Heart right ventricle (tissue), 16 donors: ENCODE measurements at regions not wholly inside any gene's neighbourhood (a gene's known extent, or its start where the extent isn't known, plus 50 kb on each side); places are given as distances from the start of the nearest gene placed in this dataset.

ENCODE experiments used
- ATAC-seq, 8 donors: fragments of 200-7000 bp; cut with Tn5 transposase; one replicate each; pipeline ENCODE4 v1.9.1; 2020; ENCODE audit warnings: mild to moderate bottlenecking in 8 of 8, moderate library complexity in 8 of 8, moderate number of reproducible peaks in 1 of 8
- DNase-seq, 2 donors: peaks; one replicate each; pipeline ENCODE4 v3.0.0-alpha.2; 2020
- H3K27ac ChIP-seq, 10 donors: fragments of 200-600 bp; sonication (generic) in 2 of 10; one replicate each; pipeline versions ENCODE4 v1.5.0 to v1.8.0; 2020 to 2022; ENCODE audit warnings: mild to moderate bottlenecking in 3 of 10
- H3K27me3 ChIP-seq, 7 donors: fragments of 200-600 bp; one replicate each; pipeline ENCODE4 v1.8.0; 2021 to 2022; ENCODE audit warnings: mild to moderate bottlenecking in 2 of 7
- H3K36me3 ChIP-seq, 9 donors: fragments of 200-600 bp; sonication (generic) in 1 of 9; one replicate each; pipeline versions ENCODE4 v1.5.0 to v1.8.0; 2020 to 2022; ENCODE audit warnings: mild to moderate bottlenecking in 2 of 9
- H3K4me1 ChIP-seq, 9 donors: fragments of 200-600 bp; sonication (generic) in 1 of 9; one replicate each; pipeline versions ENCODE4 v1.5.0 to v1.8.0; 2020 to 2022; ENCODE audit warnings: mild to moderate bottlenecking in 4 of 9
- H3K4me3 ChIP-seq, 10 donors: fragments of 200-600 bp; sonication (generic) in 2 of 10; one replicate each; pipeline versions ENCODE4 v1.5.0 to v1.8.0; 2020 to 2022; ENCODE audit warnings: mild to moderate bottlenecking in 7 of 10, moderate library complexity in 2 of 10
- H3K9me3 ChIP-seq, 11 donors: fragments of 200-600 bp in 10 of 11; sonication (generic) in 2 of 11; one replicate each; pipeline versions ENCODE4 v1.5.0 to v1.8.0; 2013 to 2022; ENCODE audit warnings: mild to moderate bottlenecking in 2 of 11, control low read depth in 1 of 11, moderate library complexity in 1 of 11
- WGBS, 2 donors: extraction: QIAGEN DNeasy Blood & Tissue Kit; methylation state at CpG; one replicate each; pipeline ENCODE4 v1.1.7; 2013; ENCODE audit warnings: inconsistent platforms in 1 of 2; 5-methylcytosine and 5-hydroxymethylcytosine counted together
- intact Hi-C, 10 donors: fragments of 100-400 bp; cut with DNase I; formaldehyde crosslinking; loops; one replicate each; pipeline versions ENCODE4 v1.11.1 to v1.14.2; 2022
- TF ChIP-seq, protein P1 (sequence below), 9 donors: fragments of 200-600 bp; sonication (generic) in 2 of 9; IDR thresholded peaks; one replicate each; pipeline versions ENCODE4 v1.5.0 to v1.8.0; 2021 to 2022; ENCODE audit warnings: antibody characterized with exemption in 9 of 9, mild to moderate bottlenecking in 5 of 9, moderate library complexity in 1 of 9
- donor health status: Arrhythmogenic right ventricular cardiomyopathy.
- donor health status: ischemic (EF 13 %, LVEDD 7.1; RV severe dilation, severe dysfunction).
- donor health status: healthy with polysubstance abuse.
- donor health status: DM: no; HTN: yes; CAD: no.
- donor health status: DM: no; HTN: no; CAD: no.
- donor health status: ischemic (EF 25% LVEDD 6.9; RV normal size, moderate dysfunction).
- donor health status: ischemic (EF 25% LVEDD 5.7; RV mildly dilated, moderate dysfunction).
- donor health status: healthy.
- donor health status: DM: yes; HTN: yes; CAD: no.
- donor health status: Ischemic cardiomyopathy.
- donor health status: ischemic (EF 35%, LVEDD 5.7; RV mildly dilated, moderate dysfunction).
- donor health status: nonischemic (EF 11% LVEDD 7.7; RV severe dilation, severe dysfunction).
- donor health status: DM: yes; HTN: yes; CAD: no.
- donor health status: PGD.
- donor health status: ischemic (EF 29% LVEDD 5.4; RV normal size, mild dysfunction).
- donor health status: nonischemic (EF 23%, LVEDD 6.1; RV moderate dilation, normal function).

- H3K27me3 ChIP-seq: peaks cover 0 to 9% (median 3%) of the 10 kb centered on the region in 7 donors
- no peaks in the 10 kb centered on the region for H3K36me3 ChIP-seq
- intact Hi-C loops: no loop called here
- no peak overlapping the region for H3K4me3 ChIP-seq
- peaks cover 0 to 8% (median 0%) of the 10 kb centered on the region in 11 donors for H3K9me3 ChIP-seq
- ATAC-seq: no peak
- H3K27ac ChIP-seq: no peak overlapping the region
- TF ChIP-seq, protein P1, sequence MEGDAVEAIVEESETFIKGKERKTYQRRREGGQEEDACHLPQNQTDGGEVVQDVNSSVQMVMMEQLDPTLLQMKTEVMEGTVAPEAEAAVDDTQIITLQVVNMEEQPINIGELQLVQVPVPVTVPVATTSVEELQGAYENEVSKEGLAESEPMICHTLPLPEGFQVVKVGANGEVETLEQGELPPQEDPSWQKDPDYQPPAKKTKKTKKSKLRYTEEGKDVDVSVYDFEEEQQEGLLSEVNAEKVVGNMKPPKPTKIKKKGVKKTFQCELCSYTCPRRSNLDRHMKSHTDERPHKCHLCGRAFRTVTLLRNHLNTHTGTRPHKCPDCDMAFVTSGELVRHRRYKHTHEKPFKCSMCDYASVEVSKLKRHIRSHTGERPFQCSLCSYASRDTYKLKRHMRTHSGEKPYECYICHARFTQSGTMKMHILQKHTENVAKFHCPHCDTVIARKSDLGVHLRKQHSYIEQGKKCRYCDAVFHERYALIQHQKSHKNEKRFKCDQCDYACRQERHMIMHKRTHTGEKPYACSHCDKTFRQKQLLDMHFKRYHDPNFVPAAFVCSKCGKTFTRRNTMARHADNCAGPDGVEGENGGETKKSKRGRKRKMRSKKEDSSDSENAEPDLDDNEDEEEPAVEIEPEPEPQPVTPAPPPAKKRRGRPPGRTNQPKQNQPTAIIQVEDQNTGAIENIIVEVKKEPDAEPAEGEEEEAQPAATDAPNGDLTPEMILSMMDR (IDR thresholded peaks at IDR 0.05): no peak
- peaks cover 0 to 5% (median 0%) of the 10 kb centered on the region in 9 donors for H3K4me1 ChIP-seq
- whole genome bisulfite sequencing, 2 donors: 53 to 62% methylated on average over 6 of the region's 6 CpGs
- no peak for DNase-seq
These were observed 129.1 kb upstream of the TMCC3 start for GRCh38 chr12:94779485-94779884.

DNA sequence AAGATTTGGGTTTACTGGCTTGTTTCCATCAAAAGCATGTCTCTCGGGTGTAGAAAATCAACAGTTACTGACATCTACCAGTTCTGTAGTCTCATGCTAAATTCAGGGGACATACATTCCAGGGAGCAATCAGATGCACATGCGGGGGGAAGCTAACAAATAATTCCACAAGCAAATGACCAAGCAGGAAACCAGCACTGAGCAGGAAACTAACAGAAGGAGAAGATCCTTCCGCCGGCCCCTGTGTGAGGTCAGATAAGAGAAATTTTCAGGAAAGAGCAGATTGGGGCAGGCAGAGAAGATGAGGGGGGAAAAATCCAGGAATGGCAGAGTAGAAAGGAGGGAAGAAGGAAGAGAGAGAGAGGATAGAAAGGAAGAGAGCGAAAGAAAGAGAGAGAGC, 127.6 kb upstream of the TMCC3 start:
- DNase-seq (no peak), ATAC-seq (no peak)
- H3K4me3 ChIP-seq: no peak overlapping the region
- intact Hi-C loops: no loop called here
- no peaks in the 10 kb centered on the region for H3K36me3 ChIP-seq
- WGBS, 2 donors: 49 to 63% methylated on average over 5 of the region's 5 CpGs
- TF ChIP-seq, protein P1 (IDR thresholded peaks at IDR 0.05): no peak
- H3K27me3 ChIP-seq: peaks cover 0 to 10% (median 3%) of the 10 kb centered on the region in 7 donors
- peaks cover 0 to 19% (median 6%) of the 10 kb centered on the region in 11 donors for H3K9me3 ChIP-seq
- H3K27ac ChIP-seq: no peak overlapping the region
- H3K4me1 ChIP-seq: peaks cover 0 to 5% (median 0%) of the 10 kb centered on the region in 9 donors

- Histone ChIP-seq H3K4me3 (no peak overlapping the region), H3K27ac (no peak overlapping the region), H3K4me1 (peaks cover 0 to 5% (median 0%) of the 10 kb centered on the region in 9 donors), H3K27me3 (peaks cover 0 to 13% (median 4%) of the 10 kb centered on the region in 7 donors), H3K9me3 (peaks cover 0 to 12% (median 3%) of the 10 kb centered on the region in 11 donors), H3K36me3 (no peaks in the 10 kb centered on the region)
- intact Hi-C loops: no loop called here
- TF ChIP-seq, protein P1 (IDR thresholded peaks at IDR 0.05): no peak
- DNase-seq (no peak), ATAC-seq (no peak)
- 65 to 73% methylated on average over 7 of the region's 7 CpGs for WGBS, 2 donors
These were observed 125.4 kb upstream of the TMCC3 start for GRCh38 chr12:94775710-94776109.

GRCh38 chr12:94771741-94772140, 121.4 kb upstream of the TMCC3 start:
- Histone ChIP-seq H3K27ac (no peak overlapping the region), H3K9me3 (peaks cover 0 to 12% (median 3%) of the 10 kb centered on the region in 11 donors), H3K4me3 (no peak overlapping the region), H3K36me3 (no peaks in the 10 kb centered on the region), H3K4me1 (peaks cover 0 to 15% (median 0%) of the 10 kb centered on the region in 9 donors), H3K27me3 (peaks cover 0 to 13% (median 0%) of the 10 kb centered on the region in 7 donors)
- TF ChIP-seq, protein P1 (IDR thresholded peaks at IDR 0.05): no peak
- WGBS, 2 donors: 89 to 92% methylated on average over 5 of the region's 5 CpGs
- DNase-seq (no peak), ATAC-seq (no peak)
- intact Hi-C loops: no loop called here
